H1 (cell line): ENCODE measurements at regions not wholly inside any gene's neighbourhood (a gene's known extent, or its start where the extent isn't known, plus 50 kb on each side); places are given as distances from the start of the nearest gene placed in this dataset.

Experiments
- CTCF ChIA-PET: fragments of 300-600 bp; sonication (Branson Sonifier 250); formaldehyde crosslinking; loops from one replicate; lab custom pipeline; 2021; ENCODE audit not compliant: partially characterized antibody; lab: Charles Lee
- POLR2A ChIA-PET: fragments of 300-600 bp; sonication (Branson Sonifier 250); formaldehyde crosslinking; loops from one replicate; lab custom pipeline; 2021; ENCODE audit warnings: inconsistent platforms; ENCODE audit not compliant: partially characterized antibody; lab: Charles Lee
- DNase-seq, 2 experiments: peaks; one replicate each; pipeline versions ENCODE4 v3.0.0 to v3.0.0-alpha.2; 2010 to 2022; ENCODE audit warnings: low spot score in 2 of 2, low read depth in 1 of 2, mixed read lengths in 1 of 2
- FAIRE-seq: peaks from 2 replicates; lab custom pipeline; 2011; peaks lifted over from hg19 to GRCh38; lab: Jason Lieb, UNC
- H2AFZ ChIP-seq: 2 replicates; pipeline ENCODE4 v1.8.1; 2012; ENCODE audit warnings: low read length, inconsistent platforms
- H2AK5ac ChIP-seq: 2 replicates; pipeline ENCODE4 v1.6.1; 2013; ENCODE audit warnings: low read depth, low read length
- H2BK120ac ChIP-seq: replicated peaks from 2 replicates; pipeline ENCODE3; 2013; ENCODE audit warnings: low read depth, low read length, inconsistent platforms
- H2BK12ac ChIP-seq: 2 replicates; pipeline ENCODE4 v1.6.1; 2013; ENCODE audit warnings: low read depth, low read length
- H2BK15ac ChIP-seq: 2 replicates; pipeline ENCODE4 v1.6.1; 2013; ENCODE audit warnings: low read length
- H2BK20ac ChIP-seq: 2 replicates; pipeline ENCODE4 v1.6.1; 2013; ENCODE audit warnings: low read length
- H2BK5ac ChIP-seq: 2 replicates; pipeline ENCODE4 v1.6.1; 2013; ENCODE audit warnings: low read depth, low read length
- H3K14ac ChIP-seq: 2 replicates; pipeline ENCODE4 v1.6.1; 2013; ENCODE audit warnings: inconsistent platforms; ENCODE audit not compliant: insufficient read length
- H3K18ac ChIP-seq: 2 replicates; pipeline ENCODE4 v1.6.1; 2013; ENCODE audit warnings: low read length; ENCODE audit errors: extremely low read depth
- H3K23ac ChIP-seq: 2 replicates; pipeline ENCODE4 v1.6.1; 2013; ENCODE audit warnings: inconsistent platforms; ENCODE audit not compliant: insufficient read length
- H3K23me2 ChIP-seq: 2 replicates; pipeline ENCODE4 v1.6.1; 2013; ENCODE audit warnings: low read depth, low read length
- H3K27ac ChIP-seq: 2 replicates; pipeline ENCODE4 v1.6.1; 2011; ENCODE audit warnings: low read depth, low read length, inconsistent platforms
- H3K27me3 ChIP-seq, 4 experiments: replicated peaks in 1 of 4; 1 replicate in 1 of 4; 2 replicates in 3 of 4; pipeline versions ENCODE4 v1.6.1 to v1.8.1; 2011 to 2013; ENCODE audit warnings: low read length in 3 of 4, mild to moderate bottlenecking in 3 of 4, inconsistent platforms in 2 of 4, mixed read lengths in 2 of 4, moderate library complexity in 1 of 4; ENCODE audit not compliant: control insufficient read depth in 3 of 4, insufficient read depth in 3 of 4; ENCODE audit errors: extremely low read depth in 1 of 4
- H3K36me3 ChIP-seq, 4 experiments: 2 replicates each; pipeline versions ENCODE4 v1.6.1 to v1.8.1; 2011 to 2013; ENCODE audit warnings: mild to moderate bottlenecking in 4 of 4, low read length in 3 of 4, moderate library complexity in 2 of 4, control low read depth in 1 of 4, inconsistent platforms in 1 of 4; ENCODE audit not compliant: insufficient read depth in 4 of 4, control insufficient read depth in 2 of 4
- H3K4ac ChIP-seq: replicated peaks from 2 replicates; pipeline ENCODE3; 2013; ENCODE audit warnings: low read length, low read depth, mixed read lengths, inconsistent platforms; ENCODE audit not compliant: insufficient read length
- H3K4me1 ChIP-seq, 4 experiments: replicated peaks in 1 of 4; 1 replicate in 1 of 4; 2 replicates in 3 of 4; pipeline versions ENCODE4 v1.6.1 to v1.8.1; 2011 to 2013; ENCODE audit warnings: low read length in 3 of 4, inconsistent platforms in 2 of 4, mixed read lengths in 1 of 4; ENCODE audit not compliant: insufficient read depth in 4 of 4, control insufficient read depth in 3 of 4
- H3K4me2 ChIP-seq, 2 experiments: 2 replicates each; pipeline versions ENCODE4 v1.6.1 to v1.8.1; 2011 to 2013; ENCODE audit warnings: low read depth in 2 of 2, low read length in 2 of 2, control low read depth in 1 of 2, inconsistent platforms in 1 of 2, mild to moderate bottlenecking in 1 of 2; ENCODE audit not compliant: insufficient read depth in 1 of 2
- H3K4me3 ChIP-seq, 4 experiments: fragments of 200-600, 300-600 bp in 1 of 4; sonication (generic), shearing (Covaris generic), sonication (Bioruptor Twin) in 1 of 4; 2 replicates each; pipeline versions ENCODE4 v1.5.1 to v1.8.1; 2011 to 2016; ENCODE audit warnings: low read length in 4 of 4, low read depth in 3 of 4, control low read depth in 2 of 4, inconsistent platforms in 2 of 4, mild to moderate bottlenecking in 2 of 4, mixed read lengths in 1 of 4, moderate library complexity in 1 of 4; ENCODE audit not compliant: insufficient read depth in 2 of 4; ENCODE audit errors: extremely low read depth in 1 of 4
- H3K56ac ChIP-seq: replicated peaks from 2 replicates; pipeline ENCODE3; 2013; ENCODE audit warnings: low read depth, mild to moderate bottlenecking, mixed read lengths, low read length, inconsistent platforms; ENCODE audit not compliant: insufficient read length
- H3K79me1 ChIP-seq: 2 replicates; pipeline ENCODE4 v1.6.1; 2013; ENCODE audit warnings: low read depth, low read length, control low read depth
- H3K79me2 ChIP-seq, 2 experiments: 2 replicates each; pipeline versions ENCODE4 v1.6.1 to v1.8.1; 2012 to 2013; ENCODE audit warnings: low read length in 2 of 2, mild to moderate bottlenecking in 2 of 2, inconsistent platforms in 1 of 2; ENCODE audit not compliant: insufficient read depth in 2 of 2, control insufficient read depth in 1 of 2
- H3K9ac ChIP-seq, 4 experiments: replicated peaks in 1 of 4; 1 replicate in 1 of 4; 2 replicates in 3 of 4; pipeline versions ENCODE4 v1.6.1 to v1.8.1; 2011 to 2013; ENCODE audit warnings: low read depth in 3 of 4, low read length in 3 of 4, control low read depth in 2 of 4, mild to moderate bottlenecking in 2 of 4, moderate library complexity in 2 of 4, inconsistent platforms in 1 of 4; ENCODE audit errors: extremely low read depth in 1 of 4
- H3K9me3 ChIP-seq, 2 experiments: 2 replicates each; pipeline versions ENCODE4 v1.6.1 to v1.8.1; 2012 to 2013; ENCODE audit warnings: mild to moderate bottlenecking in 2 of 2, moderate library complexity in 2 of 2, control low read depth in 1 of 2, inconsistent platforms in 1 of 2, low read depth in 1 of 2, low read length in 1 of 2, mixed read lengths in 1 of 2; ENCODE audit not compliant: insufficient read depth in 2 of 2
- H4K20me1 ChIP-seq, 2 experiments: replicated peaks in 1 of 2; 2 replicates each; pipeline versions ENCODE3 to v1.8.1; 2011 to 2013; ENCODE audit warnings: inconsistent platforms in 2 of 2, low read length in 2 of 2, mild to moderate bottlenecking in 1 of 2; ENCODE audit not compliant: insufficient read depth in 2 of 2, control insufficient read depth in 1 of 2
- H4K5ac ChIP-seq: 2 replicates; pipeline ENCODE4 v1.6.1; 2013; ENCODE audit warnings: low read length, low read depth, mixed read lengths, inconsistent platforms; ENCODE audit not compliant: insufficient read length
- H4K8ac ChIP-seq: 2 replicates; pipeline ENCODE4 v1.8.0; 2013; ENCODE audit warnings: mild to moderate bottlenecking, moderate library complexity, low read length, inconsistent platforms; ENCODE audit not compliant: insufficient read depth; ENCODE audit errors: extremely low read depth
- H4K91ac ChIP-seq: replicated peaks from 2 replicates; pipeline ENCODE3; 2013; ENCODE audit warnings: low read length, mixed read lengths, inconsistent platforms; ENCODE audit not compliant: insufficient read length
- ASH2L ChIP-seq: fragments of 200-600, 300-600 bp; sonication (generic); IDR thresholded peaks from one replicate; pipeline ENCODE4 v1.7.1; 2017; ENCODE audit warnings: low read length
- BACH1 ChIP-seq: IDR thresholded peaks from 2 replicates; pipeline ENCODE4 v1.6.1; 2012; ENCODE audit warnings: low read length, improper control_type of control experiment
- CBX8 ChIP-seq: fragments of 300-800, 300-1000 bp; sonication (generic); IDR thresholded peaks from 2 replicates; pipeline ENCODE4 v1.7.1; 2016; ENCODE audit warnings: low read depth, low read length, borderline replicate concordance
- HDAC2 ChIP-seq, 2 experiments: fragments of 300-600 bp in 1 of 2; sonication (generic) in 1 of 2; IDR thresholded peaks; 2 replicates each; pipeline ENCODE4 v1.6.1; 2011 to 2012; ENCODE audit warnings: low read depth in 2 of 2, low read length in 2 of 2, mild to moderate bottlenecking in 2 of 2, moderate library complexity in 2 of 2, borderline replicate concordance in 1 of 2, inconsistent platforms in 1 of 2
- POLR2A ChIP-seq, 2 experiments: IDR thresholded peaks; 1 replicate in 1 of 2; 2 replicates in 1 of 2; pipeline ENCODE4 v1.6.1; 2011; ENCODE audit warnings: low read depth in 2 of 2, low read length in 2 of 2, mild to moderate bottlenecking in 2 of 2; ENCODE audit errors: control extremely low read depth in 1 of 2
- TBP ChIP-seq: IDR thresholded peaks from 2 replicates; pipeline ENCODE4 v1.6.1; 2011; ENCODE audit warnings: low read depth, low read length, improper control_type of control experiment
- WGBS, 2 experiments: shearing (Covaris generic) in 1 of 2; methylation state at CpG; one replicate each; pipeline versions ENCODE4 v1.1.6 to v1.1.7; 2013 to 2015; ENCODE audit warnings: low lambda C conversion rate in 2 of 2, mixed read lengths in 2 of 2, inconsistent platforms in 1 of 2, low coverage in 1 of 2, missing lambda C conversion rate in 1 of 2; ENCODE audit not compliant: insufficient replicate concordance in 2 of 2, insufficient coverage in 1 of 2, insufficient read length in 1 of 2; ENCODE audit errors: extremely low coverage in 1 of 2, missing lambda C conversion rate in 1 of 2; 5-methylcytosine and 5-hydroxymethylcytosine counted together
- TF ChIP-seq, protein P1 (sequence below): IDR thresholded peaks from 2 replicates; pipeline ENCODE4 v1.6.1; 2012; ENCODE audit warnings: low read length, inconsistent platforms

DNA sequence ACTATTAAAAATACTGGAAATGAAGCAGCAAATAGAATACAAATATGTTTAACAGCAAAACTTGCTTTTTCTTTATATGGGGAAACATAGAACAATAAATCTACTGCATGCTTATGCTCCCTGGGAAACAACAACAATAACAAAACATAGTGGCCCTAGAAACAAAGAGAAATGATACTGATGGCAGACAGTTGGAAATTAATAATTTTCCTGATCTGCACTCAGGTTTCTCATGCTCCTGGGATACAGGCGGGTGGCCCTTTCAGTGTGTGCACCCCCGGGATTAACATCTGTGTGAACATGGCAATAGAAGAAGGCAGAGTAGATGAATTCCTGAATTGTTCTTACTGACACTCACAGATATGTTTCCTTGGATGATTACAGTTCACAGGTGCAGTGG, 209.2 kb upstream of the TBX18 start:
- no peaks in the 10 kb centered on the region for H3K23me2 ChIP-seq
- no peak overlapping the region for H2AFZ ChIP-seq
- H3K9ac ChIP-seq, result no peak overlapping the region
- H2AK5ac ChIP-seq, result no peak overlapping the region
- H4K5ac ChIP-seq, result no peak overlapping the region
- POLR2A ChIA-PET, result no interaction called here
- H4K8ac ChIP-seq, result no peak overlapping the region
- no peak overlapping the region for H3K4ac ChIP-seq
- no peak overlapping the region for H3K56ac ChIP-seq
- H3K4me2 ChIP-seq, result no peak overlapping the region
- no peaks in the 10 kb centered on the region for H3K36me3 ChIP-seq
- H3K79me1 ChIP-seq, result no peaks in the 10 kb centered on the region
- no peak overlapping the region for H3K14ac ChIP-seq
- H3K4me1 ChIP-seq, result no peaks in the 10 kb centered on the region
- CTCF ChIA-PET, result interaction anchor here (0.7 kb wide), 1 partner anchor 196 kb away, joined by 3 read pairs; no protein-coding TSS in a partner anchor
- no peak overlapping the region for H3K27ac ChIP-seq
- H3K4me3 ChIP-seq, result no peak overlapping the region
- no peak for TF ChIP-seq ASH2L
- TF ChIP-seq, protein P1, sequence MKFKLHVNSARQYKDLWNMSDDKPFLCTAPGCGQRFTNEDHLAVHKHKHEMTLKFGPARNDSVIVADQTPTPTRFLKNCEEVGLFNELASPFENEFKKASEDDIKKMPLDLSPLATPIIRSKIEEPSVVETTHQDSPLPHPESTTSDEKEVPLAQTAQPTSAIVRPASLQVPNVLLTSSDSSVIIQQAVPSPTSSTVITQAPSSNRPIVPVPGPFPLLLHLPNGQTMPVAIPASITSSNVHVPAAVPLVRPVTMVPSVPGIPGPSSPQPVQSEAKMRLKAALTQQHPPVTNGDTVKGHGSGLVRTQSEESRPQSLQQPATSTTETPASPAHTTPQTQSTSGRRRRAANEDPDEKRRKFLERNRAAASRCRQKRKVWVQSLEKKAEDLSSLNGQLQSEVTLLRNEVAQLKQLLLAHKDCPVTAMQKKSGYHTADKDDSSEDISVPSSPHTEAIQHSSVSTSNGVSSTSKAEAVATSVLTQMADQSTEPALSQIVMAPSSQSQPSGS, result no peak
- TF ChIP-seq BACH1, result no peak
- TF ChIP-seq HDAC2 (IDR thresholded peaks at IDR 0.05; ENCODE audit: borderline replicate concordance in 1 of 2, low read depth in 2 of 2, low read length in 2 of 2), result no peak
- no peak for TF ChIP-seq POLR2A (IDR thresholded peaks at IDR 0.05; ENCODE audit: control extremely low read depth in 1 of 2, low read depth in 2 of 2, low read length in 2 of 2)
- TF ChIP-seq TBP, result no peak
- TF ChIP-seq CBX8, result no peak
- no peak overlapping the region for H3K23ac ChIP-seq
- H3K79me2 ChIP-seq, result no peaks in the 10 kb centered on the region
- FAIRE-seq (no peak), DNase-seq (no peak)
- peaks cover 0 to 4% of the 10 kb centered on the region in 2 experiments; a peak in 3 of 4 replicates for H3K9me3 ChIP-seq
- no peaks in the 10 kb centered on the region for H3K27me3 ChIP-seq
- WGBS, 2 experiments, result 85% methylated on average over 2 of the region's 2 CpGs; no CpG with 5 or more reads in 1 of the 2 experiments
- H2BK120ac ChIP-seq, result no peak overlapping the region
- H2BK15ac ChIP-seq, result no peak overlapping the region
- no peak overlapping the region for H2BK20ac ChIP-seq
- no peak overlapping the region for H2BK5ac ChIP-seq
- H4K91ac ChIP-seq, result no peak overlapping the region
- H3K18ac ChIP-seq, result no peak overlapping the region
- no peak overlapping the region for H2BK12ac ChIP-seq
- H4K20me1 ChIP-seq, result no peaks in the 10 kb centered on the region
